GM19438 (cell line): ENCODE measurements at regions not wholly inside any gene's neighbourhood (a gene's known extent, or its start where the extent isn't known, plus 50 kb on each side); places are given as distances from the start of the nearest gene placed in this dataset.
"Not testable (repeated sequence)": the region's sequence is repeated elsewhere in the genome, so short reads cannot be mapped to it uniquely, and the experiment has no call there.

Experiments used
- ATAC-seq: cut with Tn5 transposase; IDR thresholded peaks from one replicate; pipeline ENCODE4 v1.9.1; 2021; ENCODE audit warnings: low read depth; ENCODE audit not compliant: unreplicated experiment

DNA sequence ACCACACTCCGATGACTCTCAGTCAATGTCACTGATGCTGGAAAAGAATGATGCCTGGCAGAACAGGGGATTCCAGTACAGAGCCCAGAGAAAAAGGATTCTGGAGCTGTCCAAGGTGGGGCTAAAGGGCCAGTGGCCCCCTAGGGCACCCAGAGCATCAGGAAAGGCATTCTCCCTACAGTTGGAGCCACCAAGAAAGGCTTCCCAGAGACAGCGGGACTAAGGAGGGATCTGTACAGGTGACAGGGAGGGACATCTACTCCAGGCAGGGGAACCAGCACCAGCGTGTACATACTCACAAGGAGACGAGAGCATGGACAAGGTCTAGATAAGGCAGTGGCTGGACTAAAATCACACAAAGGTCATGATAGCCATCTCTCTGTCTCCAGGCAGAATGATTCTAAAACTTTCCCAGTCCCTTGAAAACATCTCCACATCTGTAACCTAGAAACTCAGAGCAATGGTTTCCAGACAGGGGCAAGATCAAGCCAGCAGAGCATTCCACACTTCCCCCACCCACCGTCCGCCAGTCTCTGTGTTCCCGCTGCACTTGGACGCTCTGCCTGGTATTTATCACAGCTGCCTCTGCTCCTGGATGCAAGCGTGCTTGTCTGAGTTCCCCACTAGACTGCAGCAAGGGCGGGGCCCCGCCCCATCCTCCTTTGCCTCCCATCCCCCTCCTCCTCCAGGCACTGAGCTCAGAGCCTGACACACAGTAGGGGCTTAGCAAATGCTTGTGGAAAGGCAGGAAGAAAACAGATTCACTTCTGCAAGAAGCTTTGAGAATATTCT, 111.6 kb upstream of the ZC3H12A start:
- no peak for ATAC-seq

DNA sequence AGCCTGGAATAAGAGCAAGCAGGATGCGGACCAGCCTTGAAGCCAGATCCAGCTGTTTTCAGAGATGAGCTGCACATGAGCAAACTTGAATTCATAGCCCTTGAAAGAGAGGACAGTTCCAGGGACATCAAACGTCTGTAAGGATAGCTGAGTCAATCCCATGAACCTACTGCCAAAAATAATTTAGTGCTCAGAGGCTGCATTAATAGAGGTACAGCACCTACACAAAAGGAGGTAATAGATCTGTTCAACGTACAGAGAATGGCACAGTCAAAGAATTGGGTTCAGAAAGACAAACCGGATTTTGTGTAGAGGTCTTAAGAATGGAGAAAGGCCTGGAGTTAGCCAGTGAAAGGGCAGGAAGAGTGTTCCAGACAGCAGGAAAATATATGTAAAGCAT, 110.8 kb upstream of the ZC3H12A start:
- ATAC-seq = no peak

DNA sequence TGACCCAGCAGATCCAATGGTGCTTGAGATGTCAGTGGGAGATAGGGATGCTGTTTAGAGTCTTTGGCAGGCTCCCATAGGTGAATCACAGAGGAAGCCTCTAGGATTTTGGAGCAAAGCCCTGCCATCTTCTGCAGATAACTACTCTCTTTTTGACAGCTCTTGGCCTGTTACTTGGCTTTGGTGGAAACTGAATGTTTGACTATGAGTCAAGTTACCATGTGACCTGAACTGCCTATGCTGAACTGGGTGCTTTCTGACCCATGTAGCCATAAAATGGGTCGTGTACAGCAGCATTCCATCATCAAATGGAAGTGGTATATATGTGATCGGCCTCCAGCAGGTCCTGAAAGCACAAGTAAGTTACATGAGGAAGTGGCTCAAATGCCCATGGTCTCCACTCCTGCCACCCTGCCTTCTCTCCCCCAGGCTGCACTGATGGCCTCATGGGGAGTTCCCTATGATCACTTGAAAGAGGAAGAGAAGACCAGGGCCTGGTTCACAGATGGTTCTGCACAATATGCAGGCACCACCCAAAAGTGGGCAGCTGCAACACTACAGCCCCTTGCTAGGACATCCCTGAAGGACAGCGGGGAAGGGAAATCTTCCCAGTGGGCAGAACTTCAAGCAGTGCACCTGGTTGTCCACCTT, 105.6 kb upstream of the ZC3H12A start:
- ATAC-seq = not testable (repeated sequence)

DNA sequence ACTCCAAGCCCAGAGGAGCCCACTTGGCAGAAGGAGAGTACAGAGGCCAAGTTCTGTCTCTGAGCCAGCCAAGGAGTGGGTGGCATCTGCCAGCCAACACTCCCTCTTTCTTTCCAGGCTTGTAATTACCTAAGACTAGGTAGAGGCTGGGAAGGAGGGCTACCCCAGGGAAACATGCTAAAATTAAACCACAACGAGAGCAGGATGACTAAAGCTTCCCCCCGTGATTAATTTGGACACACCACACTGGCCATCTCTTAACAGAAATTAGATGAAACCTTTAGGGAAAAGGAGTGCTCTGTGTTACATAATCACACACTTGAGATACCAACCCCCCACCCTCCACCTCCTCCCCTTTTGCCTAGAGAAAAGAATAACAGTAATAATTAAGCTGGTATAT, 102.1 kb upstream of the ZC3H12A start:
- ATAC-seq = no peak

DNA sequence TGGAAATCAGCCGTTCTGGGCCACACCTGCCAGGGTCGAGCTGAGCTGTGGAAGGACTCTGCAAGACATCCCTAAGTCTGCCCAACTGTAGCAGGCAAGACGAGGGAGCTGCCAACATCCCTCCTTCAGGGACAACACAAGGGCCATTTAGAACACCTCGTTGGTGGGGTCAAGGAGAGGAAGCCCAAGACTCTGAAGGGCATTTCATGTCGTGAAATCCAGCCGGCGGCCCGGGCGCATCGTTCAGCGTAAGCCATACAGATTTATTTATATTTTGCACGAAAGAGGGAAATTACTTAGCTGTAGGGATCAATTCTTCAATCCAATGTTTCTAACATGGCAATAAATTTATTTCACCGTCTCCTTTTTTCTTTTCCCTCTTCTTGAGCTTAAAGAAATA, 101.7 kb upstream of the ZC3H12A start:
- ATAC-seq = no peak

DNA sequence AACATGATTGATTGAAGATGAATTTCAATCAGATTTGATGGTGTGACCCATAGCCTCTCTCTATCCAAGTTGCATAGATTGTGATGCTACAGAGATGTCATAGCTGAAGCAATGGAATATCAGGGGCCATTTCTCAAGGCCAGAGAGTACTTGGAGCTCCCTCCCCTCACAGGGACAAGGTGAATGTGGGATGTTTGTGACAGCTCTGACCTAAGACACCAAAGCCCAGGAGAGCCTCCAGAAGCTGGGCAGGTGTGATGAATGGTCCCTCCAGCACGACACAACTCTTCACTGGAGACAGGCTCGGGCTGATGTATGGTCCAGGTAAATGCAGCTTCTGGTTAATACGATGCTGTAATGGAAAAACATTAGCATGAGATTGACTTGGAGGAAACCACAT, 101.0 kb upstream of the ZC3H12A start:
- no peak for ATAC-seq

DNA sequence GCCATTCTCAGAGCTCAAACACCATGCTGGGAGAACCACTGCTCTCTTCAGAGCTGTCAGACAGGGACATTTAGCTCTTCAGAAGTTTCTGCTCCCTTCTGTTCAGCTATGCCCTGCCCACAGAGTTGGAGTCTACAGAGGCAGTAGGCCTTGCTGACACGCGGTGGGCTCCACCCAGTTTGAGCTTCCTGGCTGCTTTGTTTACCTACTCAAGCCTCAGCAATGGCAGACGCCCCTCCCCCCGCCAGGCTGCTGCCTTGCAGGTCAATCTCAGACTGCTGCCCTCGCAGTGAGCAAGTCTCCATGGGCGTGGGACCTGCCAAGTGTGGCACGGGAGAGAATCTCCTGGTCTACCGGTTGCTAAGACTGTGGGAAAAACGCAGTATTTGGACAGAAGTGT, 93.8 kb upstream of the ZC3H12A start:
- not testable (repeated sequence) for ATAC-seq

DNA sequence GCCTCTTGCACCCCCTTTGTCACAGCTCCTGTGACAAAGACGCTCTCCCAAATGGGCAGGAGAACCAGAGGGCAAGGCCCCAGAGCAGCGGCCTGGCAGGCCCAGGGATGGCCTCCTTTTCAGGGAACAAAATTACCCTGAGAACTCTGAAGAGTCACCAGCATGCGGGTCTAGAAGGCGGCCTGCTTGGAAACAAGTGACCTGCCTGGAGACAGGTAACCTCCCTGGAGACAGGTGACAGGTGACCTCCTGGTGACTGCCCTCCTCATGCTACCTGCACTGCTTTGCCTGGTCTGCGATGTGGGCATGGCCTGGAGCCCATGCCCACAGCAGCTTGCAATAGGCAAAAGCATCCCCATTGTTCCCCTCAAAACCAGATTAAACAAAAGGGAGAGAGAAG, 86.5 kb upstream of the ZC3H12A start:
- ATAC-seq = no peak

DNA sequence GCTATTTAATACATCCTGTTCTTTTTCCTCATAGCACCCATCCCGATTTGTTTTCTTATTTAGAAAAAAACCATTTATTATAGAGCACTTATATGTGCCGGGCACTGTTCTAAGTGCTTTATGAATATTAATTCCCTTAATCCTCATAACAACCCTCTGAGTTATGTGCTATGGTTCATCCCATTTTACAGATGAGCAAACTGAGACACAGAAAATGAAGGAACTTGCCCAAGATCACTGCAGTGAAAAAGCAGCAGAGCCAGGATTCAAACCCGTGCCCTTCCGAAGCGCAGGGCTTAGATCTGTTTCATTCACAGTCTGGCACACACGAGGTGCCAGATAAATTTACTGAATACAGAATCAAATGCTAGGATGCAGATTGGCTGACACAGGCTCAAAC, 85.1 kb upstream of the ZC3H12A start:
- no peak for ATAC-seq

DNA sequence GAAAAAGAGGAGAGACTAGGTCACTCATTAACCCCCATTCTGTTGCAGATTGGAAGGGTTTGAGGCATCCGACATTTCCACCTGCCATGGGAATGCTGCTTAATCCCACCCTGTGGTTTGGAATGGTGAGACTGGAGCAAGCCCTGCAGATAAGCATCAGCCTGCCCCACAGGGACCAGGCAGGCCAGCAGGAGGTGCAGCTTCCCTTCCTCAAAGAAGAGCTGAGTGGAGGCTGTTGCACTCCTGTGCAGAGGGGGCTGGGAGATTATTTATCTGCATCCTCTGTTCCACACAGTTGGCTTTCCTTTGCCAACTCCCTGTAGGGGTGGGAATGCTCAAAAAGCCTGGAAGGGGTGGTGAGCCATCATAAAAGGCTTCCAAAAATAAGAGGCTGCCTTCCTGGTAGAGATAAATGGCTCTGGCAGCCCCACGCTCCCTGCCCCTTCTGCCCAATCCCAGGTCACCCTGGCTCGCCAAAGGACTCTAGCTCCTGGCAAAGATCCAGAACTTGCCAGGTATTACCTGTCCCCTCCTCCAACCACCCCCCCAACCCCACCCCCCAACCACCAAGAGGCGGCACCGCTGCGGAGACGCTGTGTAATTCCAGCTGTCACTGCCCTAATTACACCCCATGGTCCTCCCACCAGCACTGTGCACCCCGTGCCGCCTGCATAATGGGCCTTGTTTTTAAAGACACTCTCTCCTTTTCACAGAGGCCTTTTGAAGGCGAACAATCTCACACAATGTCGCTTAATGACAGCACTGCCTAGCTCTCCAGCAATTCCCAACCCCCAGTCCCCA, 83.0 kb upstream of the ZC3H12A start:
- no peak for ATAC-seq

DNA sequence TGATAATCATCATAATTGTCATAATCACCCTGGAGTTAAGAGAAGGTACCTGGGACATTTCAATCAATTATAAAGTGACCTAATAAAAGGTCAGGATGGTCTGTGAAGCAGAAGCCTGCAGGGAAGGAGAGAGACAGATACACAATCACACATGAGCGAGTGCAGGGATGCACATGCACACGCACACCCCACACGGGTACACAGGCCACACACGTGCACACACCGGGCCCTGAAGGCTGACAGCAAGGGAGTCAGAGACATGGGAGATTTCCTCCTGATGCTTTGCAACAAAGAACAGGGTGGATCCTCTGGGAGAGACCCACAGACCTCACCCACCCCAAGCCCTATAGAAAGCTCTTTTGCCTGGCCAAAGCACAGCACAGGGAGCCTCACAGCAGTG, 82.3 kb upstream of the ZC3H12A start:
- ATAC-seq = no peak

DNA sequence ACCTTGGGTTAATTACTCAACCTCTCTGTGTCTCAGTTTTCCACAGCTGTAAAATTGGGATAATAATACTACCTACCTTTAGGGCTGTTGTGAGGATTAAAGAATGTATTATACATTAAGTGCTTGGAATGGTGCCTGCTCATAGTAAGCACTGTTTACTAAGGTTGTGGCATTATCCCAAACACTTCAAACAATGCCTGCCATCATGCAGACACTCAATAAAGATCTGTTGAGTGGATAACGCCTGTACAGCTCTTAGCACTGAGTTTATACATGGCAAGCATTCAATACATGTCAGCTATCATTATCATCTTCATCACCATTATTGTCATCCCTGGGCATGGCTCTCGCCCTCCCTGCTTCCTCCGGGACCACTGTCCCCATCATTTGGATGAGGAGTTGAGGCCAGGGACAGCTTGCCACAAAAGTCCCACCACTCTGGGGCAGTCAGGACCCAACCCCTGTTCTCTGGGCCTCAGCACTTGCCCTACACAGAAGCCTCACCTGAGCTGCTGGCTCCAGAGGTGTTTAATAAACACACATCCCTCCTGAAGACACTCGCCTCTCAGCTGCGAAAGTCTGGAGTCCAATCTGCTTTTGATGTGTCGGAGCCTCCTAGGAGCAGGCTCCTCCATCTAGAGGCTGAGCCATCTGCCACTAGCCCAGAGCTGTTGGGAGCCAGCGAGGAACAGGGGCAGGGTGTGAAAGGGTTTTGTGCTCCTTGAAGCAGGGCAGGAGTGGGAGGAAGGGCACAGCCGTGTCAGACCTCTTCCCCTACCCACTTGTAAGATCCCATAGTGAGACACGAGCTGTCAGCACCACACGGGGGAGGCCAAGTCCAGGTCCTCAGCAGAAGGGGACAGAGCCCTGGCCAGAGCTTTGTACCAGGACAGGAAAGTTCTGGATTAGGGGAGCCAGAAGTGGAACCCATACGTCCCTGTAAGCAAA, 80.9 kb upstream of the ZC3H12A start:
- no peak for ATAC-seq

DNA sequence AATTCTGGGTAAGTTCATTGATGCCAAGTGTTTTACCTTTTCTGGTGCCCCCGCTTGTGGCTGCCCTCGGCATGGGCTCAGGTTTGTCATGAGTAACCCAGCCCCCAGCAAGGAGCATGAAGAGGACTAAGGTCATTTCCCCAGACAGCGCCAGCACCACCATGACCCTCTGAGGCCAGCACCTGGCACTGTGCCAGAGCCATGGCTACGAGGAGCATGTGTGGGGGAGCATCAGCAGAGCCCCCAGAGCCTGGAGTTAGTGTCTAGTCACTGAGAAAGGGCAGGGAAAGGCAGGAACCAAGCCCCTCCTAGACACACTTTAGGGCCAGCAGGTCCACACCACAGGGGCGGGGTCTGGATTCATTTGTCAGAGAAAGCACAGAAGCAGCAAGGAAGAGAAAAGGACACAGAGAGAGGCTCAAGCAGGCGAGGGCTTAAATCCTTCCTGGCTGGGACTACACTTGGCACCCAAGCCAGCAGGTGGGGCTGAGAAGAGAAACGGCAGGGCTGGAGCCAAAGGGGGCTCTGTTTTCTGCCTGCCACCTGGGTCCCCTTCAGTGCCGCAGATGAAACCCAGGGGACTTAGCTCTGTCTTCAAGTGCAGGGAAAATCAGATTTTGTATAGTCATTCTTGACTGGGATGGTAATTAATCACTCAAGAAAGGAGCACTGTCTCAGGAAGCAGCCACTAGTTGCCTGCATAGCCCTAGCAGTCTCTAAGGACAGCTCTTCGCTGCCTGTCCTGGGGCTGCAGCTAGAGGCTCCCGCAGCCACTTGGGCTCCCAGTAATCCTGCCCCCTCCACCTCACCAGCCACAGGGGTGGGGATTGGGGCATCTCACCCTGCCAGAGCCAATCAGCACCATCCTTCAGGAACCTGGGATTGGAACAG, 79.6 kb upstream of the ZC3H12A start:
- no peak for ATAC-seq

DNA sequence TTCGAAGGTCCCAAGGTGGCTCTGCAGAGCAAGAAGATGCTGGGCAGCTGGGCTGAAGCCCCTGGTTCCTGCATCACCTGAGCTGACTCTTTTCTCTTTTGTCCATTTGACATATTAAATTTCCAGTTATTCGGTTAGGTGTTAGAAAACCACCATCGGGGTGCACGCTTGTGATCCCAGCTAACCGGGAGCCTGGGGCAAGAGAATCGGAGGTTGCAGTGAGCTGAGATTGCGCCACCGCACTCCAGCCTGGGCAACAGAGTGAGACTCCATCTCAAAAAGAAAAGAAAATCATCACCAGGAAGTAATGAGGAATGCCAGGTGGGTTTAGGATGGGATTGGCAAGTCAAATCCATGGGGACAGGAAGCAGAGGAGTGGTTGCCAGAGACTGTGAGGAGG, 76.3 kb upstream of the ZC3H12A start:
- ATAC-seq = no peak

DNA sequence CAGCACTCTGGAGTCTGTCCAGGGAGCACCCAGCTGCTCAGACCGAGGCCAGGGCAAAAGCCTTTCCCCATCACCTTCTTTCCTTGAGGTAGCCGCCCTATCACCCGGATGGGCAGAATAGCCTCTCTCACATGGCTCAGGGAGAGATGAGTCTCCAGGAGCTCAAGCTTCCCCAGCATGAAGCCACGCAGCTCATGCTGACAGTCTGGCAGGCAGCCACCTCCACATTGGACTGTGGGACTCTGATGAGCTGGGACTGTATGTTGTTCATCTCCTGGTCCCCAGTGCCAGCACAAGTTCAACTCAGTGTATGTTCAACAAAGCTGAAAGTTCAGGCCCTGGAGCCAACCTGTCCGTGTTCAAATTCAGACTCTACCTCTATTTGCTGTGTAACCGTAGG, 75.2 kb upstream of the ZC3H12A start:
- no peak for ATAC-seq

DNA sequence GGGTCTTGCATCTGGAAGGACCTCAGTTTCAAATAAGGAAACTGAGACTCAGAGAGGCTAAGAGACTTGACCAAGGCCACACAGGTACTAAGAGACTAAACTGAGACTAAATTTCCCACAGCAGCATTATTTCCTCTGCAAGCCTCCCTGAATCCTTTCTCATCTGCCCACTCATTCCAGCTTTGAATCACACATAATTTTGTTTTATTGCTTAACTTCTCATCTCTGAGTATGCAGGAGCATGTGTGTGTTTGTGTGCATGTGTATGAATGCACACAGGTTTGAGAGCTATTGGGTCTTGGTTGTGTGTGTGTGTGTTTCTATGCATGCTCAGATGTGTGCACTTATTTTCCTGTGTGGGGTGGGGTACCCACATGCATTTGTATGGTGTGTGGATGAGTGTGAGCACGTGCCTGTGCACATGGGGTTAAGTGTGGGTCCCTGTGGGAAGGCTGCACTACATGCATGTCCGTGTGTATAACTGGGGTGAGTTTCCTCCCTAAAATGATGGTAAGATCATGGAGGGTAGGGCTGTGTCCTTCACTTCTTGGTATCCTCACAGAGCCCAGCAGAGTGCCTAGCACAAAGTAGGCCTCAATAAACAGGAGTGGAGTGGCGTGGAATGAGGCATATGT, 74.4 kb upstream of the ZC3H12A start:
- ATAC-seq = no peak

DNA sequence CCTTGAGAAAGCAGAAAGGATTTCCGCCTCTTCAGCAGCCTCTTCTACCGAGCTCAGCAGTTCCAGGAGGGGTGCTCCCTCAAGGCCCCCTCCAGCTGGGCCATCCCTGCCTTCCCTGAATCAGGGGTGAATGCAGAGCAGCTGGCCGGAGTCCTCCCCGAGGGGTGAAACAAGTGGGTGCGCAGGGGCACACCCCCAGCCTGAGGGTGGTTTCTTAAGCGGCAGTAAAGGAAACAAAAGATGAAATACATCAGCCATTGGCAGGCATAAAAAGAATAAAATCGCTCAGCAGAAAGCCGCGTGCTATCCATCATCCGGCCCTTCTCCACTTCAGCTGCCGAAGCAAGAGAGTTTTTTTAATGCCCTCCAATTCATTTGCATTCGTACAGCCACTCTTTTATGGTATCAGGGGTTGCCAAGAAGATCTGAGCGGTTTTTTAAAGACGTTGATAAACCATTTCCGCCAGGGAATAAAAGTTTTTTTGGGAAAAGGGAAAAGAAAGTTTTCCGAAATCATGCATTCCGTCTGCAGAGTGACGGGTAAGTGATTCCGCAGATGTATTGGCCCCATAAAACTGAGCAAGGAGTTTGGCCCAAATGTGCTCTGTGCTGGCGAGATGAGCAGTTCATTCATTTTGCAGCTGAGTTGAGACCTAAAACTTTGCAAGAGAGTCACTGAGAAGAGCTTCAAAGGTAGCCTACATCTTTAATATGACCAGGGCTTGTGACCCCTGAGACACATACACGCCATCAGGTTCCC, 73.7 kb upstream of the ZC3H12A start:
- ATAC-seq = no peak

DNA sequence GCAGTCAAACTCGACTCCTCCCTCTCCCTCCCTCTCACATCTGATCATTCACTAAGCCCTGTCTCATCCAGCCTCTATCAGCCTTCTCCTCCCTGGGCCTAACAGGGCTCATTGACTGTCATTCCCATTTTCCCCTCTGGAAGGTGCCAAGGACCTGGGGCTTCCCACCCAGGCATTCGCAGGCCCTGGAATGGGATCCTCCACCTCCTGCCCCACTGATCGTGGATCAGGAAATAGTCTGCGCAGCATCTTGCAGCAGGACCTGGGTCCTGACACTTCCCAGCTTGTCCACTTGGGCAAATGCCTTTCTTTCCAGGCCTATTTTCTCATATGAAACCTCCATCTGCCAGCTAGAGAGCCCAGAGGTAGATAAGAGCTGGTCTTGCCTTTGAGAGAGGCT, 71.2 kb upstream of the ZC3H12A start:
- ATAC-seq = no peak
